ENCODE measurements at regions not wholly inside any gene's neighbourhood (a gene's known extent, or its start where the extent isn't known, plus 50 kb on each side); places are given as distances from the start of the nearest gene placed in this dataset.
"Not testable (repeated sequence)": the region's sequence is repeated elsewhere in the genome, so short reads cannot be mapped to it uniquely, and the experiment has no call there.

DNA sequence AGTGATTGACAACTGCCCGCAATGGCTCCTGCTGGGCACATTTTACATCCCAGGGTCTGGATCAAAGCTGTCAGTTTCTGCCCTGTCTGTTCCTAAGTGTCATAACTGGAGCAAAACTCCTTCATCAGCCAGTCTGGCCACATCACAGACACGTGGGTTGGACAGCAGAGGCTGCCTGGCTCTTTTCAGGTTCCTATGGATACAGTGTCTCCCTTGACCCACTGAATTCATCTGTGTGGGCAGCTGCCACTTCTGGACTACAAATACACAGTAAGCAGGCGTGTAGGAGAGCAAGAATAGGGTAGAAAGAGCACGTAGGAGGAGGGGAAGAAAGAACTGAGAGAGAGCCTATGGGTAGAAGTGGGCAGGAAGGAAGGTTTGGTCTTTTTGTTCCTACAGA, 238.0 kb downstream of the ENC1 start:
- no peak for DNase-seq (ENCODE audit: low spot score)

DNA sequence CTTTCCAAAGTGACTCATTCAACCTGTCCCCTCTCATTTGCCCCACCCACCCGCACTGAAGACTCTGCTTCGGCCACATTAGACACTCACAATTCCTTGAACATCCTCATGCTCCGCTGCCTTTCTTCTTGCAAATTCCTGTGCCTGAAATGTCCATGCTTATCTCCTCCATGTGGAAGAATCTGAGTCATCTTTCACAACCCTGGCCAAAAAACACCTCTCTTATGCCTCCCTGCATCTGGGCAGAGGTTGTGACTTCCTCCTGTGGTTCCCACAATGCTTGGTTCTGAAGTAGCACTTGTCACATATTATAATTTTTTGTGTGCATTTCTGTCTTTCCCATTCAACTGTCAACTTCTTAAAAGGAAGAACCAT, 238.6 kb downstream of the ENC1 start:
- no peak for DNase-seq (ENCODE audit: low spot score)

DNA sequence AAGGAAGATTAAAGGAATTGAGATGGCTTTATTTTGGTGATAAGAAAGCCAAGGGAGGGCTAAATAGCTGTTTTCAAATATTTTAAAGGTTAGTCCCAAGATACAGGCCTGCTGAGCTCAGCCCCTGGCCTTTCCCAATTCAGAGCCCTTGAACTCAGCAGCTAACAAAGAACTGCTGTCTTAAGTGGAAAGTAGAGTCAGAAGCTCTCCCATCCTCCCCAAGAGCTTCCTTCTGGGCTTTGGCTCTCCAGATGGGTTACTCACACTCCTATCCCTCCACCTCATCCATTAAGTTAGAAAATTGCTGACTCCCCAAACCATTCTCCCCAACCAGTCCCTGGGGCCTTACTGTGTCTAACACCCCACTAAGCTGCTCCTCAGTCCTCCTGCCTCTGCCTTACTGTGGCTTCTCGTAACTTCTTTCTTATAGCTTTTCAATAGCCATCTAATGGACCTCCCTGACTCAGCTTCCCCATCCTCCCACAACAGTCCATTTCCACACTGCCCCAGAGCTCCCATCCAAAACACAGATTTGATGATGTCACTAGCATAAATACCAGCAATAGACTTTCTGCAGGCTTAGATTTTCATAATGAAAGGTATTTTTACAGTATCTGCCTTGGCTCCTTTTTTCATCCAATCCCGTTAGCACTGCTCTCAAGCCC, 239.1 kb downstream of the ENC1 start:
- no peak for DNase-seq (ENCODE audit: low spot score)

DNA sequence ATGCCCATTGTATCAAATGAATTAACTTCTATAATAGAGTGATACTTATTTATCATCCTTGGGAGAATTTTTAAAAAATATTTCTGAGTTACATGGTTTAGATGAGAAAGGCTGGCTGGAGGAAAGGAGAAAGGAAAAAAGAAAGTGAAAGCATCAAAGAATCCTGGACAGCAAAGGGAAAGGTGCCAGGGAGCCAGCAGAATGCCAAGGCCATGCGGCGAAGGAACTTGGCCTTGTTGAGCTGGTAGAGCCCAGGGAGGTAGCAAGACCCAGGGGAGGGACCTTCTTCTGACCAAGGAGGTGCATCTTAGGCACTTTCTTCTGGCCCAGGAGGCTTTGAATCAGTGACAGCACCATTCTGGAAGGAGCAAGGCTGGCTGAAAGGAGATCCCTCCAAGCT, 240.5 kb downstream of the ENC1 start:
- DNase-seq (ENCODE audit: low spot score): no peak

DNA sequence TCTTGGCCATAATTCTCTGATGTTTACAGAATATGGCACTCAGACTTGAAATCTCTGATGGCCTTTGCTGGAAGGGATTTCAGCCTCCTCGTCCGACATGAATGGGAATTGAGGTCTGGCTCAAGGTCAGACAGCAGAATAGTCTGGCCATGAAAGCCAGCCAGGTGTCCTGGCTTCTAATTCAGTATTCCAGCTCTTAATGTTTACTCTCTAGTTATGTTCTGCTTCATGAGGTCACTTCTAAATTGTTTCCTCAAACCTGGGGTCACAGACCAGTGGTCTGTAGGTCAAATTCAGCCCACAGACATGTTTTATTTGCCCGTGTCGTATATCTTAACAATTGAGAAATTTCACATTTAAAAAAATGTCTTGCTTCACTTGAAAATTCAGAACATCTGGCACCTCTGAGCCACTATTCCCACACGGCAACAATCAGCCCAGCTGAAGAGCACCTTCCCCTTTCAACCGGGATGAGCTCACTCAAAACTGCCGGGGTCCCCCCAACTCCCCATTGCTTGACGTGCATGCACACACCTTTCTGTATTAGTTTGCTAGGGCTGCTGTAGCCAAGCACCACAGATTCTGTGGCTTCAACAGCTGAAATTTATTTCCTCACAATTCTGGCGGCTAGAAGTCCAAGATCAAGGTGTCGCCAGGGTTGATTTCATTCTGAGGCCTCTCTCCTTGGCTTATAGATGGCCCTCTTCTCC, 243.5 kb downstream of the ENC1 start:
- DNase-seq (ENCODE audit: low spot score): no peak

DNA sequence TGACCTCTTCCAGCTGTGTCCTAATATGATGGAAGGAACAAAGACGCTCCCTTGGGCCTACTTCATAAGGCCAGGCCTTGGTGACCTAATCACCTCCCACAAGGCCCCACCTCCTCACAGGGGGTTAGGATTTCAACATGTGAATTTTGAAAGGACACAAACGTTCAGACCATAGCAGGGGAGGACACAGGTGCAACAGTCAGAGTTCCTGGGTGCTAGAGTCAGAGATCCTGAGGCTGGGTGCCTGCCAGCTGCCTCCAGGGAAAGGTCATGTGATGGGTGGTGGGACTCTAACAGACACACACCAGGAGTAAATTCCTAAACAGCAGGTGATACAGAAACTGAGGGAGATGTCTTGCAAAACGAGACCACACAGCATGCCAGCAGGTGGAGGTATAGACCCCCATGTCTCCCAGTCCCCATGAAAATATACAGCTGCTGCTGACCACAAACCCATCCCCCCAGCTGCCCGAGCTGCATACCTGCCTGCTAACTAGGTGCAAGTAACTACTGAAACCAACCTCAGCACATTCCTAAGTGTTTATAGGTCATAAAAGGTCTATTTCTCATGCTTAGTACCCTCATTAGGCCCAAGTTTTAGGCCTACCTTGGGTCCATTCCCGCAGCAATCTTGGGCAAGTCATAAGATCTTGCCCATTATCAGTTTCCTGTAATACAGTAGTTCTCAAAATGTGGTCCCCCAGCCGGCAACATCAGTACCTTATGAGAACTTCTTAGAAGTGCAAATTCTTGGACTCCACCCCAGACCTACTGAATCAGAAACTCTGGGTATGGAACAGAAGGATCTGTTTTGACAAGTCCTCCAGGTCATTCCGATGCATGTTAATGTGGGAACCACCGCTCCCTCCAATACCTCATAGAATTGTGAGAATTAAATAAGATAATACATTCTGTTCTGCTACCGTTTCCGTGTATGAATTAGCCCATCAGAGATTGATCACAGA, 245.3 kb downstream of the ENC1 start:
- no peak for DNase-seq (ENCODE audit: low spot score)

DNA sequence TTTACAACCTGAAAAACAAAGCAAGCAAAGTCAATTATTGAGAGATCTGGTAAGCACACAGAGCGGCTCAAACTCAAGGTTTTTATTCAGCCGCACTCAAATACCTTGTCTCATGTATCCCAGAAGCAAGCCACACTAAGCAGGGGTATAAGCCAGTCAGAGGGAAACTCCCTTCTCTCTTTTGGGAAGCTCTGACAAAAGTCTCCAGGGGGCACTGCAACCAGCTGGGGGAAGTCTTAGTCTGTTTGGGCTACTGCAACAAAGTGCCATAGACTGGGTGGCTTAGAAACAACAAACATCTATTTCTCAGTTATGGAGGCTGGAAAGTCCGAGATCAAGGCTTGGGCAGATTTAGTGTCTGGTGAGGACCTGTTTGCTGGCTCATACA, 246.0 kb downstream of the ENC1 start:
- no peak for DNase-seq (ENCODE audit: low spot score)

DNA sequence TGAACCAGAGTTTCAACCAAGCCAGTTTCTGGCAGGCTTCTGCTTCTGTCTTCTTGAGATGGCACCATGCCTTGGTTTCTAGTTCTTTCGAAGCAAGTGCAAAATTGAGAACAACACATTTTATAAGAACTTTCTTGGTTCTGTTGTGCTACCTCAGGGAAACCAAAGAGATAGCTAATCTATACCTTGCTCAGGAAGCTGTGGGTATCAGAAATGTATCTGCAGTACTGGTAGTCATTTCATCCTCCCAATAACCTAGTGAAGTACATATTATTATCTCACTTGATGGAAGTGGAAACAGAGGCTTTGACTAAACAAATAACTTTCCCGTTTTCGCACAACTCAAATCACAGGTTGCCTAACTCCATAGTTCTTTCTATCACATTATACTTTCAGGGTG, 246.6 kb downstream of the ENC1 start:
- no peak for DNase-seq (ENCODE audit: low spot score)

DNA sequence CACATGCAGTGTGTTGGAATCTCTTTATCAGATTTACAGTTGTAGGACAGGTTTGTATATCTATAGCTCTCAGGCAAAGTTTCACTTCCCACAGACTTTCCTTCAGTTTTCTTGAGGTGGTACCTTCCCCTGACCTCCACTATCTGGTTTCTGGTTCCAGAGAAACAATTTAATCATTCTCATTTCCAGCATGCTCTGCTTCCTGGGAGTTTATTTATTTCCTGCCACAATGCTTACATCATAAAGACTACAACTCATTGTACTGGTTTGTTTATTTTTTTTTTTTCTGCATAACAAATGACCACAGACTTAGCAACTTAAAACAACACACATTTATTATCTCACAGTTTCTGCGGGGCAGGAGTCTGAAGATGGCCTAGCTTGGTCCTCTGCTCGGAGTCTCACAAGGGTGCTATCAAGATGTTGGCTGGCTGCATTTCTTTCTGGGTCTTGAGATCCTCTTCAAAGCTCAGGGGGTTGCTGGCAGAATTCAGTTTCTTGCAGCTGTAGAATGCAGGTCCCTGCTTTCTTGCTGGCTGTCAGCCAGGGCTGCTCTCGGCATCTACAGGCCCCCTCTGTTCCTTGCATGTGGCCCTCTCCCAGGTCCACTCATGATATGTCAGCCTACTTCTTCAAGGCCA, 247.7 kb downstream of the ENC1 start:
- DNase-seq (ENCODE audit: low spot score): no peak

DNA sequence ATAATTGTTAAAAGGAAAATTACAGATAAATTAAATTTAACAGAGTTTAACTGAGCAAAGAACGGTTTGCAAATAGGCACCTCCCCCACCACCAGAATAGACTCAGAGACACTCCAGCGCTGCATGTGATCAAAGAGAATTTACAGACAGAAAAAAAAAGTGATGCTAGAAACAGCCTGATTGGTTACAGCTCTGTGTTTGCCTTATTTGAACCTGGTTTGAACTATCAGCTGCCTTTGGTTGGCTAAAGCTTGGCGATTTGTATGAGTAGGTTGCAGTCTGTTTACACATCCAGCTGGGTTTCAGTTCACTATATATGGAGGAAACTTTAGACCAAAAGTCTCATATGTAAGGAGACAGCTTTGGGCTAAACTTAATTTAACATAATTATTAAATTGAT, 249.1 kb downstream of the ENC1 start:
- DNase-seq (ENCODE audit: low spot score): no peak

DNA sequence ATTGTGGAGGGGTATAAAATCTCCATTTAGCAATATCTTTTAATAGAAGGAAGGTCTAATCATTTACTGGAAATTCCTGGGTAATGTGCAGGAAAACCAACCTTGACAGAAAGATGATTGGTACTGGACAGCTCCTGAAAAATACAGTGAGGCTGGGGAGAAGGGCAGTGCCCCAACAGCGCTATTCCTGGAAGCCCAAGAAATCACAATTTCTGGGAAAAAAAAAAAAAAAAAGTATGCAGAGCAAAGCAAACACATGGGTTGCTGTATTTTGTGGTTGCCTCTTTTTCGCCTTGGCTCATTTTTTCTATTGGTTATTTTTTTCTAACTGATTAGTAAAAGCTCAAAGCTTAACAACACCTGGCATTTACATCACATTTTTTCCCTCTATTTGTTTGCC, 249.7 kb downstream of the ENC1 start:
- no peak for DNase-seq (ENCODE audit: low spot score)

DNA sequence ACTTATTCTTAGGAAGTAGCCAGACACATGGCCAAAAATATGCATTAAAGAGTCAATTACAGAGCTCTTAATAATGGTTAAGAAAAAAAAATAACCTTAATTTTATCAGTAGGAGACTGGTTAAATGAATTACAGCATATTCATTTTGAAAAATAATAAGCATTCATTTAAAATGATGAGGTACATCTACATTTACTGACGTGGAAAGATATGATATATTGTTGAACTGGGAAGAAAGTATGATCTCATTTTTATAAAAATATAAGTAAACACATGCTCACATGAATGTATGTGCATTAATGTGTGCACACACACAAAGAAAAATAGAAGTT, 250.3 kb downstream of the ENC1 start:
- no peak for DNase-seq (ENCODE audit: low spot score)

DNA sequence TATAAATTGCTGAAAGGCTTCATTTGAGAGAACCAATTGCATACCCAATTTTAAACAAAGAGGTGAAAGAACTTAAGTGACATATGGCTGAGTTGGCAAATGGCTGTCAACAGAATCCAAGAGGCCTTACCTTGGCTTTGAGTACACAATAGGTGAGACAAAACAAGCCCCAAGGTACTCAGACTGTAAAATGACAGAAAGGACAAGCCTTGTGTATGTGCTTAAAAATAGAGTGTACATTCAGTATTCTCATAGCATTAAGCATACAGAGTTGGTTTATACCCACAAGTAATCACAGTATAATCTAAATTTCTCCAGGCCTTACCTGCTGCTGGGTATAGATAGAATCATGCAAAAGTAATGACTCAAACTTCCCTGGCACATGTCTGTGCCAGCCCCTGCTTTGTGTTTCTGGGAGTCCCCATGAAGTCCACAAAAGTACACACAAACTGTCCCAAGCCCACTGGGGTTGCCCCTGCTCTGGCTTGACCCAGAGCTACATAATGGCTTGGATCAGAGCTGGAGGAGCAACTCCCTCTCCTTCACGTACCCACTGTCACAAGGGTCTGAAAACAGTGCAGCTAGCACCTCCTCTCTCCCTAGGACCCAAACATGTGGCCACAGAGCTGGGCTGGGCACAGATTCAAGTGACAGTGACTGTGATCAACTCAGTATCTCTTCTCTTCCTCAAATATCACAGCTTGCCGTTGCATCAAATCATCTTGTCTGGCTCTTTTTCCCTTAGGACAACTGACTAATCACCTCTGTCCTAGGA, 250.8 kb downstream of the ENC1 start:
- no peak for DNase-seq (ENCODE audit: low spot score)

DNA sequence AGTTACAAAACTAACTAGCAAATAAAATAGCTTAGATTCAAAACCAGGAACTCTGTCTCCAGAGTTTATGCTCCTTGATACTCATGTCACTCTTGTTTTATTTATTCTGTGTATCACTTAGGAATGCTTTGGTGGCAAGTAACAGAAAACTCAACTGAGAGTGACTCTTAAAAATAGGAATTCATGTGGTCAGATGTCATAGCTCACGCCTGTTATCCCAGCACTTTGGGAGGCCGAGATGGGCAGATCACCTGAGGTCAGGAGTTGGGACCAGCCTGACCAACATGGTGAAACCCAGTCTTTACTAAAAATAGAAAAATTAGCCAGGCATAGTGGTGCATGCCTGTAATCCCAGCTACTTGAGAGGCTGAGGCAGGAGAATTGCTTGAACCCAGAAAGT, 252.1 kb downstream of the ENC1 start:
- DNase-seq (ENCODE audit: low spot score): not testable (repeated sequence)

DNA sequence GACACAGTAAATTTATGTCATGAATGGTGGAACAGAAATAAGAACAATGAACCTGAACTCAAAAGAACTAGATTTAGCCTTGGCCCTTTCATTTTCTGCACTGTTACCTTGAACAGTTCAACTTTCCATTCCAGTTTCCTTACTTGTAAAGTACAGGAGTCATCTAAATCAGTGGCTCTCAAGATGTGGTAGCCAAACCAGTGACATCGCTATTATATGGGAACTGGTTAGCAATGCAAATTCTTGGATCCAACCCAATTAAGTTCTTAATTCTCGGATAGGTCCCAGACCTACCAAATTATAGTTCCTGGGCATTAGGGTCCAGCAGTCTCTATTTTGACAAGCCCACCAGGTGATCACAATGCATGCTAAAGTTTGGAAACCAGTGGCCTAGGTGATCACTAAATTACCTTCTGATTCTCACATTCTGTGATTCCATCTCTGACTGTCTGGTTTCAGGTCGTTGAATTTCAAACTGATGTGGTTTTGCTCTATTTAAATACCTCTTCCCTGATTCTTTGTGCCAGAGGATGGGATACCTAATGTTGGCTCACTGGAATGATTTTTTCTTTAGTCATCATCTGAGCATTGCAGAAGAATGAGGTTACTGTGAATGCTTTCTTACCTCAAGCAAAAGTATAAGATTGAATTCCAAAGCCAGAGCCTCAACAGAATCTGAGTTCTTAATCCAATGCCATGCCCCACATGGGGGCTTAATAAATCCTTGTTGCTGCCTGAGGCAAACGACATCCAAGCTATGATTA, 253.8 kb downstream of the ENC1 start:
- DNase-seq (ENCODE audit: low spot score): no peak

DNA sequence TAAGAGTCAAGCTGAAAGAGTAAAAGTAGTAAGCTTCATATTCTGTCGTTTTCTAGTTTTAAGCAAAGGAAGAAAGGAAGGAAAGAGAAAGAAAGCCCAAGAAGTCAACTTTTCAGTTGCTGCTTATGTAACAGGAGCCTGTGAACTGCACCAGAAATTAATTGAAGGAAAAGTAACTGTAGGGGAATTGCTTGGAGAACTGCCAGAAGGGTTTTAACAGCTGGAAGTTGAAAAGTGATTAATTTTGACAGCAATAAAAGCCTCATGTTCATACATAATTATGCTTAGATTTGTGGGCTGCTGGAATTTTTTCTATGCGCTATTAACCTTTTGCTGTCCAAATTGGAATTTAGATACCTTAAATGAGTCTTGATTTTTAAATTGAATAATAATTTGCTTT, 255.7 kb downstream of the ENC1 start:
- DNase-seq (ENCODE audit: low spot score): no peak

DNA sequence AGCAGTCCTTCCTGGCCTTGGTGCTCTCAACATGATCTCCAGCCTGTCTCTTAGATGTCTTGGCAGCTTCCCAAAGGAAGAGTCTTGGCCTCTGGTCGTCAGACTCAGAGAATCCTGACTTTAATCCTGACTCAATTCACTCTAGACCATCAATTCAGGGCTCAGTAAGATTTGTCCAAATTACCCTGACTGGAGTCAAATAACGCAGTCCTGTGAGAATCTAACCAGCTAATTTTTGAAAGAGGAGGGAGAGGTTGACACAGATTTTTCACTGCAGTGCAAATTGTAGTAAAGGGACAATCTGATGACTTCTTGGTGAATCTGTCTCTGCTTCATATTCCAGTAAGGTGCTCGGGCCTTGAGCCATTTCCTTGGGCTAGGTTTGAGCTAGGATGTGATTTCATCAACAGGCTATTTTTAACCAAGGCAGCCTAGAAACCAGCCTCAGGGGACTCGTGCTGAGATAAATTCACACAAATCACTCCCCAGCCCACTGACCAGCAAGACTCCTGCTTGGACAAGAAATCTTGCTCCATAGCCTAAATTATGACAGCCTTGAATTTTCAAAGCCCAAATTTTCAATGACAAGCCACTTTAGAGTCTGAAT, 257.4 kb downstream of the ENC1 start:
- no peak for DNase-seq (ENCODE audit: low spot score)

DNA sequence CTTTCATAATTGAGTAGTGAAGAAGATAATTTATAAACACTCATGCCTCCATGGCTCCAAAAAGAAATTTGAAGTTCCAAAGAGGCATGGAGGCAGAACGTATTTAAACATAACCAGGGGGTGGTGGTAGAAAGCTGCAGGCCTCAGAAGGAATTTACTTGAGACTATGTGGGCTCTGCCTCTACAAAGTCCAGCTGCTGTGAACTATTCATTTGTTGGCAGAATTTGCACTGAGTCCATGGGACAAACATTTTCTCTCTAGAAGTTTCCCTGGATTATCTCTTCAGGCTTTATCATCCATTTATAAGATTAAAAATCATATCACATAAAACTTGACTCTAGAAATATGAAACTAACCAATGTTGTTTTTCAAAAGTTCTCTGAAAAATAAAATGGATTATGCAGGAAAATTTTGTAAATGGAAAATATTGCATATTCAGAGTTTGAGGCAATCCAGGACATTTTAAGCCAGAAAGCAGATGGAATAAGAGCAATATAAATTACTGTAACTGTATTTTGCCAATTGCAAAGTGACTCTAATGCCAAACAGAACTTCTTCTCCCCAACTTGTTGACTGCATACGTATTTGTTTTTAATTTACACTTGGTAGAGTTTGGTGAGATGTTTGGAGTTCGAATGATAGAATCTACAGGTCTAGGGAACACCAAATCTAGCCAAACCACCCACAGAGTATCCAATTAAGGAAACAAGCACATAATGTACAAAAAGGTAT, 258.2 kb downstream of the ENC1 start:
- no peak for DNase-seq (ENCODE audit: low spot score)

DNA sequence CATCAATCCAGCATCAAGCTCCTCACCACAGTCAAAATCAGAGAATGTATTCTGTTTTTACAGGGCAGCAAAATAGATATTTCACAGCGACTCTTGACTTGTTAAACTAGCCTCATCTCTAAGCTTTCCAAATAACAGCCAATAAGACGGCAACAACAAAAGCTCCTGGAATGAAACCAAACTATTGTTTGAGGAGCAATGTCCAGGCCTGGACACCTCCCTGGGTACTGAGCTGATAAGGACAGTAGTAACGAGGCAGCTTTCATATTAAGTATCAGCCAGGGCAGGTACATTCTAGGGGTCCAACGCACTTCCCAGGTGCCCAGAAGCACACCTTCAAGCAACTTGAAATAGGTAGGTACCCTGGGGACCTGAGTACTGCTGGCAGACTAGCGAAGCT, 260.3 kb downstream of the ENC1 start:
- DNase-seq (ENCODE audit: low spot score): no peak

DNA sequence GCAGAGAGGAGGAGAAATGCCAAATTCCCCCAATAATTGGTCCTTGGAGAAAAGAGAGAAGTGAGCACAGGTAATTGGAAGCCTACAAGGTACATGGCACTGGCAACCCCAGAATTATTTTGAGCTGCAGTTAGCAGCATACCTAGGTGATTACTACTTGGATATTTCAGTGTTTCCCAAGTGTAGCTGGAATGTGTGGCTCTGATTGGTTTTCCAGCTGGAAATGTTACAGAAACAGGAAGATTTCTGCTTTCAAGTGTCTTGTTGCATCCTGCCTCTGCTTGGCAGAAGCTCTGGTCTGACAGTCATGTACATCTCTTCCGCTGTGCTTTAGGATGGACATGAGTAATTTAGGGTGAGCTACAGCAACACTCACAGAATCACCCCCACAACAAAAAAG, 262.1 kb downstream of the ENC1 start:
- DNase-seq (ENCODE audit: low spot score): no peak
